ENCODE measurements at regions not wholly inside any gene's neighbourhood (a gene's known extent, or its start where the extent isn't known, plus 50 kb on each side); places are given as distances from the start of the nearest gene placed in this dataset.
A peak's percentile ranks its signal among the peaks of the same experiment; 100 is the strongest.

DNA sequence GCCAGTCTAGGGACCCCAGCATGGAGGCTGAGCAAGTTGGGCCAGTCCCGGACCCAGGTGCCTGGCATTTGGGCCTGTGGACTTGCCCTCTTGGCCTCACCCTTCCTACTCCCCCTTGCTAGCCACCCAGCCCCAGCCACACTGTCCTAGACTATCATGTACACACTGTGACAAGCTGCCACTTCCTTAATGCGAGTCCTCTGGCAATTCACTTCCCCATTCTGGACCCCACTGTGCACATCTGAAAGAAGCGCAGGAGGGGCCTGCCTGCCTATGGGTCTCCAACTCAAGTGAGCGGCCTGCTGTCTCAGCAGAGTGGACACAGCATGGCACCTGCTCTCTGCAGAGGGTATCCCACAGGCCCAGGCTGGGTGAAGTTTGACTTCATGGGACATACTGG lies 68.5 kb upstream of the LMO1 start:
- Mint-ChIP-seq H3K36me3 (ENCODE audit: insufficient read depth) (no peaks in the 10 kb centered on the region), H3K4me1 (ENCODE audit: low read depth) (no peaks in the 10 kb centered on the region), H3K9me3 (ENCODE audit: low read depth) (no peaks in the 10 kb centered on the region), H3K4me3 (ENCODE audit: low read depth) (no peak overlapping the region), H3K27ac (no peak overlapping the region), H3K27me3 (peaks cover 10% of the 10 kb centered on the region)
- TF ChIP-seq, protein P1, sequence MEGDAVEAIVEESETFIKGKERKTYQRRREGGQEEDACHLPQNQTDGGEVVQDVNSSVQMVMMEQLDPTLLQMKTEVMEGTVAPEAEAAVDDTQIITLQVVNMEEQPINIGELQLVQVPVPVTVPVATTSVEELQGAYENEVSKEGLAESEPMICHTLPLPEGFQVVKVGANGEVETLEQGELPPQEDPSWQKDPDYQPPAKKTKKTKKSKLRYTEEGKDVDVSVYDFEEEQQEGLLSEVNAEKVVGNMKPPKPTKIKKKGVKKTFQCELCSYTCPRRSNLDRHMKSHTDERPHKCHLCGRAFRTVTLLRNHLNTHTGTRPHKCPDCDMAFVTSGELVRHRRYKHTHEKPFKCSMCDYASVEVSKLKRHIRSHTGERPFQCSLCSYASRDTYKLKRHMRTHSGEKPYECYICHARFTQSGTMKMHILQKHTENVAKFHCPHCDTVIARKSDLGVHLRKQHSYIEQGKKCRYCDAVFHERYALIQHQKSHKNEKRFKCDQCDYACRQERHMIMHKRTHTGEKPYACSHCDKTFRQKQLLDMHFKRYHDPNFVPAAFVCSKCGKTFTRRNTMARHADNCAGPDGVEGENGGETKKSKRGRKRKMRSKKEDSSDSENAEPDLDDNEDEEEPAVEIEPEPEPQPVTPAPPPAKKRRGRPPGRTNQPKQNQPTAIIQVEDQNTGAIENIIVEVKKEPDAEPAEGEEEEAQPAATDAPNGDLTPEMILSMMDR (IDR thresholded peaks at IDR 0.05; ENCODE audit: unreplicated experiment), result no peak
- DNase-seq (ENCODE audit: low spot score, unreplicated experiment), result no peak

DNA sequence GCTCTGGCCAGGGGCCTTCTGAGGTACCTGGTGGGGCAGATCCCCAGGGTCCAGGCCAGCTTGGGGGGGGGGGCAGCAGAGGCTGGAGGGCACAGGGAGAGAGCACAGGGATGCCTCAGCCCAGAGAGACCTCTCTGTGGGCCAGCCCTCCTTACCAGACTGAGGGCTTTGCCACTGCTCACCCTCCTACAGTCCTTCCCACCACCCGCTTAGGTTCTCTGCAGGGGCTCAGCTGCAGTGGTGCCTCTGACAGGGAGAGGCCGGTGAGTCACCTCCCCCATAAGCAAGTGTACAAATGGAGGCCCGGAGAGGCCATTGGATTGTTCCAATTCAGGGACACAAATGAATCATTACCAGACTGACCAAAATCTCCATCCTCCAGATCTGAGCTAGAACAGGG lies 68.1 kb upstream of the LMO1 start:
- no peaks in the 10 kb centered on the region for H3K9me3 Mint-ChIP-seq (ENCODE audit: low read depth)
- no peak overlapping the region for H3K27ac Mint-ChIP-seq
- TF ChIP-seq, protein P1 (IDR thresholded peaks at IDR 0.05; ENCODE audit: unreplicated experiment), result no peak
- H3K4me3 Mint-ChIP-seq (ENCODE audit: low read depth), result no peak overlapping the region
- no peaks in the 10 kb centered on the region for H3K4me1 Mint-ChIP-seq (ENCODE audit: low read depth)
- DNase-seq (ENCODE audit: low spot score, unreplicated experiment), result no peak
- no peaks in the 10 kb centered on the region for H3K36me3 Mint-ChIP-seq (ENCODE audit: insufficient read depth)
- peaks cover 10% of the 10 kb centered on the region for H3K27me3 Mint-ChIP-seq

DNA sequence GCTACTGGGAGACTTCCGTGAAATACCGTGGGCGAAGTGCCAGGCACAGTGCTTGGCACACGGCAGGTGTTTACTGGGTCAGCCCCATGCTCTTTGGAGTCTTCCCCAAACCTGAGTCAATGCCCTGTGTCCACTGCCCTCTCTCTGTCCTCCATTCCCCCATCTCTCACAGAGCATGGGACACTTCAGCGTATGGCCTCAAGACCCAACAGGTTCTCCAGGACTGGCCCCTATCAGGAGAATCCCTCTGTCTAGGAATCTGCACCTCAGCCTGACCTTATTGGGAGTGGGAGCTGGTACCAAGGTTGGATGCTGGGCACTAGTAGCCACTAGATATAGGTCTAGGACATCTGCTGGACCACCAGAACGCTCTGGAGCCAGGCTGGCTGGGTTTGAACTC lies 67.2 kb upstream of the LMO1 start:
- Mint-ChIP-seq H3K4me3 (ENCODE audit: low read depth) (no peak overlapping the region), H3K9me3 (ENCODE audit: low read depth) (no peaks in the 10 kb centered on the region), H3K36me3 (ENCODE audit: insufficient read depth) (no peaks in the 10 kb centered on the region), H3K27ac (peak overlapping the region; percentile 56), H3K4me1 (ENCODE audit: low read depth) (no peaks in the 10 kb centered on the region), H3K27me3 (peaks cover 10% of the 10 kb centered on the region)
- TF ChIP-seq, protein P1 (IDR thresholded peaks at IDR 0.05; ENCODE audit: unreplicated experiment), result no peak
- no peak for DNase-seq (ENCODE audit: low spot score, unreplicated experiment)

DNA sequence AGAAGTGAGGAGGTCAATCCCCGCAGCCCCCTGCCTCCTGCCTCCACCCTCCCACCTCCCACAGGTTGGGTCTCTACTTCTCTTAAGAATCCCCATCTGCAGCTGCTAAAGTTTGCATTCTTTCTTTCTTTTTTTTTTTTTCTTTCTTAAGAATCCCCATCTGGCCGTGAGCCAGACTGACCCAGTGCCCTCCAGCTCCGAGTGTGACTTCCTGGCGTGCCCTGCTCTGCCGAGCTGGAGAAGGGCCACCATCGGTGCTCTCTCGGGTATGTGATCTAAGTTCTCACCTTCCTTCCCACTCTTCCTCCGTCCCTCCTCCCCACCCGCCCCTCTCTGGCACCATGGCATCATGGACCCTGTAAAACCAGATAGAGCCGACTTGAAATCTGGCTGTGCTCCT lies 66.7 kb upstream of the LMO1 start:
- TF ChIP-seq, protein P1 (IDR thresholded peaks at IDR 0.05; ENCODE audit: unreplicated experiment), result no peak
- Mint-ChIP-seq H3K4me1 (ENCODE audit: low read depth) (no peaks in the 10 kb centered on the region), H3K4me3 (ENCODE audit: low read depth) (no peak overlapping the region), H3K9me3 (ENCODE audit: low read depth) (no peaks in the 10 kb centered on the region), H3K36me3 (ENCODE audit: insufficient read depth) (no peaks in the 10 kb centered on the region), H3K27me3 (peaks cover 10% of the 10 kb centered on the region), H3K27ac (no peak overlapping the region)
- no peak for DNase-seq (ENCODE audit: low spot score, unreplicated experiment)

DNA sequence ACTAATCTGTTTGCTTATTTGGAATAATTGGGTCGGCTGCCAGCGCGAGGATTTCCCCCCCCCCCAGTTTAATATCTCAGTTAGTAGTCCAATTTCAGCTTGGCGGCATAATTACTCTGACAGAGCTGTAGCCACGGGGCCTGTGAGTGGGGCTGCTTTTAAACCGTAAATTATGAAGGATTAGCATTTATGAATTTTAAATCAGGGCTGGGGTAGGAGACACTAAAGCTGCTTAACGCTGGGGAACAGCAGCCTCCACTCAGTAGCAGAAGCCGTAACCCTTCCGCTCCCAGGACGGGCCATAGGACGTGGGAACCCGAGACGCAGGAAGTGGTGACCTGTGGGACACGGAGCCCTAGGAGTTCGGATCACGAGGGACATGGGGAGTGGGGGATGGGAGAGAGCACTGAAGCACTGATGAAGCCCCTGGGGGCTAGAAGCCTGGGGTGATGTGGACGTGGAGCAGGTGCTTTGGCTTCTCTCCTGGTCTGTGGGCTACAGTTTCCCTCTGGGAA lies 66.2 kb upstream of the LMO1 start:
- Mint-ChIP-seq H3K36me3 (ENCODE audit: insufficient read depth) (no peaks in the 10 kb centered on the region), H3K4me1 (ENCODE audit: low read depth) (no peaks in the 10 kb centered on the region), H3K9me3 (ENCODE audit: low read depth) (no peaks in the 10 kb centered on the region), H3K27me3 (peaks cover 10% of the 10 kb centered on the region), H3K4me3 (ENCODE audit: low read depth) (no peak overlapping the region), H3K27ac (no peak overlapping the region)
- DNase-seq (ENCODE audit: low spot score, unreplicated experiment), result no peak
- TF ChIP-seq, protein P1 (IDR thresholded peaks at IDR 0.05; ENCODE audit: unreplicated experiment), result no peak

Measured in progenitor cell of endocrine pancreas (in vitro differentiated cells).